GM21423 (cell line): ENCODE measurements at regions not wholly inside any gene's neighbourhood (a gene's known extent, or its start where the extent isn't known, plus 50 kb on each side); places are given as distances from the start of the nearest gene placed in this dataset.

Source experiments
- ATAC-seq: cut with Tn5 transposase; IDR thresholded peaks from one replicate; pipeline ENCODE4 v1.9.1; 2021; ENCODE audit warnings: mild to moderate bottlenecking, moderate library complexity; ENCODE audit not compliant: unreplicated experiment

DNA sequence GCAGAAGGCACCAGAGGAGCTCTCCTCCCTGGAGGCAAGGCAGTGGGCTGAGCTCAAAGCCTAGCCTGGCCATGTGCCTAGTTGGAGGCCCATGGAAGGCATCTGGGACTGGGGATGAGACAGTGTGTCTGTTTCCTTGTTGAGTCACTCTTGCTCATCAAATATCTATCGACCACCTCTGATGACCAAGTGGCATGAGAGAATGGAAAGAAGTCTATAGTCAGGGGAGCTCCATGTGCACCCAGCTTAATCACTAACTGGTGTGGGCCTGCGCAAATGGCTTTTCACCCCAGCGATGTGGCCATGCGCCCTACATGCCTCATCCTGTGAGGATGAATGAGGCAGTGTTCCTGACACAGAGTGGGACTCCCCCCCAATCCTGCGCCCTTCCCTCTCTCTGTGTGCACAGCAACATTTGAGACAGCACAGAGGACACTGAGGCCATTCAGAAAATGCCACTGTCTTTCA, 229.9 kb downstream of the RPS24 start:
- no peak for ATAC-seq

- no peak for ATAC-seq
These were observed 230.7 kb downstream of the RPS24 start for GRCh38 chr10:78264361-78264760.

GRCh38 chr10:78266741-78267469, 233.2 kb downstream of the RPS24 start:
- no peak for ATAC-seq

- ATAC-seq, result no peak
These were observed 233.9 kb downstream of the RPS24 start for GRCh38 chr10:78267598-78267997.

- ATAC-seq, result no peak
These were observed 235.4 kb downstream of the RPS24 start for GRCh38 chr10:78269060-78269459.

DNA sequence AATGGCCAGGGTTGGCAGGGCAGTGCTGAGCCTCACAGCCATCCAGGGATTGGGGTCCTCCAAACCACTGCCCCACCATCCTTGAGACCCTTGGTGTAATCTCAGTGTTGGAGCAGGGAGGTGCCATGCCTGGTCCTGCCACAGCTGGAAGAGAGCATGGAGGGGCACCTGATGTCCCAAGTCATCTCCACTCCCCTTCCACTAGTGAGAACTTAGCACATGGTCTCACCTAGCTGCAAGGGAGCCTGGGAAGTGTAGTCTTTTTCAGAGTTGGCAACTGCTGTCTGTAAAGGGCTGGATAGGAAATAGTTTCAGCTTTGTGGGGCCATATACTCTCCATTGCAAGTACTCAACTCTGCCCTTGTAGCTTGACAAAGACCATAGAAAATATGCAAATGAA, 238.7 kb downstream of the RPS24 start:
- no peak for ATAC-seq

- ATAC-seq, result no peak
These were observed 240.8 kb downstream of the RPS24 start for GRCh38 chr10:78274491-78274890.

- ATAC-seq, result no peak
These were observed 242.5 kb downstream of the RPS24 start for GRCh38 chr10:78276139-78276538.

DNA sequence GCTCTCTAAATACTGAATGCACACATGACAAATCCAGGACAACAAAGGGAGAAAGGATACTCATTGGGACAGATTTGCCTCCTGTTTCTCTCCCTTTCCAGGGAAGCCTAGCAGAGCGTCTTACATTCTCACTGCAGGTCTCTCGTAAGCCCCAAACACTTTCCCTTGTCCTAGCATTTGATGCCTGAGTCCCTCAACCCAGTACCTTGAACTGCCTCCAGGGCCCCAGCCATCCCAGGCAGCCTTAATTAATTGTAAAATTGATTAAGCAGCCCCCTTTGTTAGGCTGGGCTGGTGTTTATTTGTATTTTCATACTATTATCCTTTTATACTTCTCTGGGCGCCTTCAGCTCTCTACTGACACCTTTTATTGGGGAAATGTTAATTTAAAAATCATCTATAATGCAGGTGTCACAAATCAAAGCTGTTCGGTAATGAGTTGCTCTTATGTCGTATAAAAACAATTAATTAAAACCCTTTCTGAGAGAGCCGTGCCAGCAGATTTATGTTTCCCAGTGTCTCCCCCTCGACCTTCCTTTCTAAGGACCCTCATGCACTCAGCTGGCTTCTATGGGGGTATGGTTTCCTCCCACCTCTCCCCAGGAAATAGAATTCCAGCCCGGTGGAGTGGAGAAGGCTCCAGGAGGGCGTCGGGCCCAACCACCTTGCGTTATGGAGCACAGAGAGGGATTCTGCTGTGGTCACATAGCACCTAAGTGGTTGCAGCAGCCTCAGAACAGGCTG, 243.8 kb downstream of the RPS24 start:
- ATAC-seq, result no peak

DNA sequence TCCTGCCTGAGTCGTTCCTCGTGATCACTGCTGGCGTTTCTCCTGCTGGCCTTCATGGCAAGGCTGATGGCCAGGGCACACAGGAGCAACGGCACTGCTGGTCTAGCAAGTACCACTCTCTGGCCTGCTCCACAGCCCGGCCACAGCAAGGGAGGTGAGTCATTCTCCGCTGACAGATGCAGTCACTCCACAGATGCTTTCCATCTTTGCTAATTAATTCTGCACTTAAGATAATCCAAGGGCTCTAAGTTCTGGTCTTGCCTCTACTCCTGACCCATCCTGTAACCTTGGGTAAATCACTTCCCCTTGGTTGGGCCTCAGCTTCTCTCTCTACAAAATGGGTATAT, 244.4 kb downstream of the RPS24 start:
- no peak for ATAC-seq

- ATAC-seq, result no peak
These were observed 246.1 kb downstream of the RPS24 start for GRCh38 chr10:78279756-78280155.

GRCh38 chr10:78280604-78281003, 246.9 kb downstream of the RPS24 start:
- no peak for ATAC-seq

- no peak for ATAC-seq
These were observed 248.0 kb downstream of the RPS24 start for GRCh38 chr10:78281627-78282026.

DNA sequence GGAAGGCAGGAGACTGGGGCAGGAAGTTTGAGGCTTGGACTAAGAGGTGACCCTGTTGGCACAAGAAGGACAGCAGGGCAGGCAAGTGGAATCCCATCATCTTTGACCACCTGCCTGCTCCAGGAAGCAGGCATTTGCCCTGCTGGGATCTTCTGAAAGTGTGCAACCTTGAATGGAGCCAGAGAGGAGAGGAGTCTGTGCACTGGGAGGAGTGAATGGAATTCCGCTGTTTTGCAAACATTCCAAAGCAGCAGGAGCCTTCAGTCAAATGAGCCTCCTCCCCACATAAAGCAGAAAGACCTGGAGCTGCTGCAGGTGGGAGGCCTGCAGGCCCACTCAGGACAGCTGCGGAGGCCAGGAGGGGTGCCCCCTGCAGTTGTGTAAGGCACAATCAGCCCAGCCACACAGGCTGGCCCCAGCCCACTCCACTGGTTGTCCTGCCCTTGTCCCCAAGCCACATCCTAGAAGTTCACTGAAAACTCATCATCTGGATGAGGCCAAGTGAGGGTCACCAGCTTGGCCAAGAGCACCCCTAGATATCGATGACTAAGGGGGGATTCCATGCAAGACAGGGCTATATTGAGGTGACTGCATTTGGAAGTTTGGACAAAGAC, 249.5 kb downstream of the RPS24 start:
- no peak for ATAC-seq

DNA sequence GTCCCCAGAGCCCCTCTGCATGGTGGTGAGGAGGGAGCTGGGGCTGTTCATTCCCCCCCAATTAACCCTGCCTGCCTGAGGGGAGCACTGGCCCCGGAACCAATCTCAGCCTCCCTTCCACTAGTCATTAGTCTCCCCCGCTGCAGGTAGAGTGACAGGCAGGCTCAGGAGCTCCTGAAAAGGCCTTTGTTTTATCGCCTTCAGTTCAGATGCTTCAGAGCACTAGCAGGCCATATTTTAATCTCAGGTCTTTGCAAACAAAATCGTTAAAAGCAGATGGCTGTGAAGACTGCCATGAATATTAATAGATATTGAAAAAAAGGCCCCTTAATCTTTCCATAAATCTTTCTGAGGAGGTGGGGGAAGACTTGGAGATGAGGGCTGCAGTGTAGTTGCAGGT, 250.7 kb downstream of the RPS24 start:
- no peak for ATAC-seq

GRCh38 chr10:78285226-78285625, 251.6 kb downstream of the RPS24 start:
- ATAC-seq, result no peak

GRCh38 chr10:78286186-78286585, 252.5 kb downstream of the RPS24 start:
- ATAC-seq, result no peak

DNA sequence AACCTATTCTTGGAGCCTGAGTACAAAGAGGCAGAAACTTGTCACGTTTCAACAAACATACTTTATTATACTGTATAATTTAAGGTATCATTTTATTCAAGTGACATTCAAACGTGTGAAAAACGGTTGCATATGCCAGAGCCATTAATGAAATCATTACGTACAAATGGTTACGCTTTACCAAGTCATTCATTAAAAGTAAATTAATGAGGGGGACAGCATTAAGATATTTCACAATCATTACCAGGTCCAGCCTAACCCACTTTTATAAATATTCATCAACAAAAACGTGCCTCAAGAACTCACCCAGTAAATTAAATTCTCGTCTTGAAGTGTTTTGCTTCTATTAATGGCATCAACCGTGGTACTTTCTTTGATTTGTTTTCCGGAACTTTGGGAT, 253.0 kb downstream of the RPS24 start:
- no peak for ATAC-seq

GRCh38 chr10:78287618-78288017, 254.0 kb downstream of the RPS24 start:
- ATAC-seq, result no peak

- no peak for ATAC-seq
These were observed 255.0 kb downstream of the RPS24 start for GRCh38 chr10:78288663-78289062.

GRCh38 chr10:78290131-78290750, 256.6 kb downstream of the RPS24 start:
- no peak for ATAC-seq

GRCh38 chr10:78291722-78292121, 258.1 kb downstream of the RPS24 start:
- ATAC-seq, result no peak
